SIG-M5 treated with dmso at 0.1 percent for 504 hours (cell line): ENCODE measurements at regions not wholly inside any gene's neighbourhood (a gene's known extent, or its start where the extent isn't known, plus 50 kb on each side); places are given as distances from the start of the nearest gene placed in this dataset.
"Not testable (repeated sequence)": the region's sequence is repeated elsewhere in the genome, so short reads cannot be mapped to it uniquely, and the experiment has no call there.

Experiments used
- DNase-seq: peaks from one replicate; lab custom pipeline; 2025; ENCODE audit not compliant: unreplicated experiment; lab: John Stamatoyannopoulos, UW

DNA sequence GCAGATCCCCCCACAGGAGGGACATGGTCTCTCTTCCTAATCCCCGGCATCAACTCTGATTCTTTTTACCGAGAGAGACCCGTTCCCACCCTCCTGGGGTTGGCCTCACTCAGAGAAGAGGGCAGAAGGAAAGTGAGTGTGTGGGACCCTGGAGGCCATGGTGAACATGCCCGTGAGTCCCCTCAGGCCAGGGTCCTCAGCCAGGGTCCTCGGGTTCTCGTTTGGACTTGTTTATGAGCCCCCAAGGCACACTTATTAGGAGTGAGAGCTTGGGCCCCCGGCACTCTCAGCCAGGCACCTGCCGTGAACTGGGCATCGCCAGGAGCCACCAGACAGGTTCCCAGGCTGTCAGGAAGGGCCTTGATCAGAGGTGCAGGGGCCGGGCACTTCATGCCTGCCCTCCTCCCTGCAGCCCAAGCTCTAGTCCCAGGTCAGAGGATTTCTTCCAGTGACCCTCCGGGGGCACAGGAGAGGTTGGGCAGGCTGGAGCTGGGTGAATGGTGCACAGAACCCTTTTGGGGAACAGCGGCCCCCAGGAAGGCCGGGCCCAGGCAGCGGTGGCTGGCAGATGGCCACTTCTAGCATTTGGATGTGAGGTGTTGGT lies 122.6 kb downstream of the CRYAA start:
- DNase-seq: no peak

DNA sequence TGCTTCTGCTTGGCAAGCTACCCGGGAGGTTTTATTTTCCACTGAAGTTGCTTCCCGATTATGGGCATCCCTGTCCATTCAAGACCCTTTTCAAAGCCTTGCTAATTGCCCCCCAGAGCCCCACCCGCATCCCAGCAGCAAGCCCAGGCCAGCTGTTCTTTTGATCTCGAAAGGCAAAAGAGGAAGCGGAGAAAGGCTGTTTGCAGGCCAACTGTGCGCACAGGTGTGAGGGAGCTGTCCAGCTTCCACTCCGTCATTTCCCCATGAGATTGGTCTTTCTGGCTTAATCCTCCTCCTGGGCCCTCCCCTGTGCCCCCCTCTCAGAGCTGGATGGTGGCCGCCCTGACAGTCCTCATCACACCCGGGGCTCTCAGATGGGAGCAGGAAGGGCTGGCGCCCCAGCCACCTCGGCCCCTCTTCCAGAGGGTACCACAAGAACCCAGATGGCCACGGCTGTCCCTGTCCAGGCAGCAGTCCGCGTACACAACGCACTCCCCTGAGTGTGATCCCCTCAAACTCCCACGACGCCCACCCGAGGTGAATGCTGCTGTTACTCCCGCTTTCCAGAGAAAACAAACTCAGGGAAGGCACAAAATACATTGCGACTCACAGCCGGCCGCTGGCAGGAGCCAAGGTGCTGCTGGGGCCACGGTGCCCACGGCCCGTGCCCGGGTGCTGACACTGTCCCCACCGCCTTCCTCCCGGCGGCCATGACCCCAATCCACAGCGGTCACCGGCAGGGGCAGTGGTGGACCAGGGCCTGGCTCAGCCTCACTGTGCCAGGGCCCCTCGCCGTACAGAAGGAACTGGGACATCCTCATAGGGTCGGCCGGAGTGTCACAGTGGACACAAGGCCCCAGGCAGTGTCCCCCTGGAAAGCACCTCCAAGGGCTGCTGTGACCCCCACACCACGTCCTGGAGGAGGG lies 121.9 kb downstream of the CRYAA start:
- no peak for DNase-seq

DNA sequence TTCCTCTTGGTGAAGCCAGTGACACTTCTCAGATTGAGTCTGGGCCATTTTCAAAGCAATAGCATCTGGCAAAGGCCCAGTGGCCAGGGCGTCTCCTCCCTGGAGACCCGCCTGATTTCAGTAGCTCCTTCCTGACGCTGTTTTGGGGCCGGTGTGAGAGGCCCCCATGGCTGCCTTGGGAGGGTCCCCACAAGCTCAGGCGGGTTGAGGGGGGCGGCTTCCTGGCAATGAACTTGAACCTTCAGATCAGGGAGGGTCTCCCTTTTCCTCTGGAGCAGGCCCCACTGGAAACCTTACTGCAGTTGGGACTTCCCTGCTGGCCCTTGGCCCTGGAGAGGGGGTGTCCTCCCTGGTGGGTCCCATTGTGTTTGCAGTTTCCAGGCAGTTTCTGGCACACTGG lies 121.2 kb downstream of the CRYAA start:
- DNase-seq: no peak

- no peak for DNase-seq
Observed at GRCh38 chr21:43289442-43289841, 120.6 kb downstream of the CRYAA start.

DNA sequence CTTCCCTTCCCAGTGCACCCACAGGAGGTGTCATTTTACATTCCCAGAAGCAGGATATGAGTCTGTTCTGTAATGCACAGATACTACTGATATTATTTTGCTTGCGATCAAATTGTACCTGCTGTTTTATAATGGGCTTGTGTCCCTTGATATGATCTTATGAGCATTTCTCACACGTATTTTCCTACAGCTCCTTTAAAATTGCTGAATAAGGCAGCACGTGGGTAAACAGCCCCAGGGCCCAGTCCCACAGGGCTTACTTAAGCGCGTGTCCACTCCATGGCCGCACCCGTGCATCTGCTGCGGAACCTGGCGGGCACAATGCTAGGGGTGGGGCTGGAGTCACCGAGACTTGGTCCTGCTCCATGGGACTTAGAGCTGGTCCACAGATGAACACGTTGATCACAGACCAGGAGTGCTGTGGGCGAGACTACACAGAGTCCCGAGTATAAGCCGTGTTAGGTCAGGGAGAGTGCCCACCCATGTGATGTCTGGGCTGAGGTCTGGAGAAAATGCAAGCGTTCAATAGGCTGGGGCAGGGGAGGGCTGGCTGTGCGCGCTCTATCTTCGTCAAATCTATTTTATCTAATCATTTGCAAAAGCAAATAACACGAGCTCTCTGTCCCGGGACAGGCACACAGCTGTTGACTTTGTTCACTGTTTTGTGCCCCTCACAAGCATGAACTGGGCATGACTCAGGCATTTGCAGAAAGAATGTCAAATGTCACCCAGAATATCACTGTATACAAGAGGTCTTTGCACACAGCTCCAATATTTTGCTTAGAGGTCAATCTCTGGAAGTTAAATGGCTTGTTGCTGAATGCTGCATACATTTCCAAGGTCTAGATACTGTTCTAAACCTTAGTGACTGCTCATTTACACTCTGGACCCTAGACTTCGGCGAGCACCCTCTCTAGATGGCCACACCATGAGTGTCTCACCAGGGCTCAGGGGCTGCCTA lies 119.3 kb downstream of the CRYAA start:
- no peak for DNase-seq

GRCh38 chr21:43287111-43287760 lies 118.4 kb downstream of the CRYAA start:
- DNase-seq: no peak

GRCh38 chr21:43286196-43286595 lies 117.4 kb downstream of the CRYAA start:
- DNase-seq: no peak

- no peak for DNase-seq
Observed at GRCh38 chr21:43284700-43285099, 115.9 kb downstream of the CRYAA start.

- DNase-seq: no peak
Observed at GRCh38 chr21:43284238-43284637, 115.4 kb downstream of the CRYAA start.

GRCh38 chr21:43283925-43284221 lies 115.1 kb downstream of the CRYAA start:
- not testable (repeated sequence) for DNase-seq

DNA sequence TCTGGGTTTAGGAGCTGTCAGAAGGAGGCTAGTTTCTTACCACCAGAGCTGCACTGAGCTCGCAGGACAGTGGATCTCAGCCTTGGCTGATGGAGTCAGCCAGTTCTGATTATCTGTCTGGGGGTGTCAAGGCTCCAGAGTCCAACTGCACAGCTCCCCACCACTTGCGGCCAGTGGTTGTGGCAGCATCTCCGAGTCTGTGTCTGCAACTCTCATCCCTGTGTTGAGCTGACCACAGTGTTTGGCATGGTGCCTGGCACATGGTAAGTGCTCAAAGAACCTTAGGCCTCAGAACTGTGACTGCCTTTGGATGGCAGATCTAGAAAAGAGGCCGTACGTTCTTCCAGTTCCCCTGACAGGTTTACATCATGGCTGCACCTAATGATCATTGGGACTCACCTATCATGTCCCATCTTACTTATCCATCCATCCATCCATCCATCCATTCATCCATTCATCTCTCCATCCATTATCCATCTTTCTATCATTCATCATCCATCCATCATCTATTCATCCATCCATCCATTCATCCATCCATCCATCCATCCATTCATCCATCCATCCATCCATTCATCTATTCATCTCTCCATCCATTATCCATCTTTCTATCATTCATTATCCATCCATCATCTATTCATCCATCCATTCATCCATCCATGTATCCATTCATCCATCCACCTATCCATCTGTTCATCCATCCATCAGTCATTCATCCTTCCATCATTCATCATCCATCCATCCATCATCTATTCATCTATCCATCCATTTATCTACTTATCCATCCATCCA lies 114.5 kb downstream of the CRYAA start:
- no peak for DNase-seq

DNA sequence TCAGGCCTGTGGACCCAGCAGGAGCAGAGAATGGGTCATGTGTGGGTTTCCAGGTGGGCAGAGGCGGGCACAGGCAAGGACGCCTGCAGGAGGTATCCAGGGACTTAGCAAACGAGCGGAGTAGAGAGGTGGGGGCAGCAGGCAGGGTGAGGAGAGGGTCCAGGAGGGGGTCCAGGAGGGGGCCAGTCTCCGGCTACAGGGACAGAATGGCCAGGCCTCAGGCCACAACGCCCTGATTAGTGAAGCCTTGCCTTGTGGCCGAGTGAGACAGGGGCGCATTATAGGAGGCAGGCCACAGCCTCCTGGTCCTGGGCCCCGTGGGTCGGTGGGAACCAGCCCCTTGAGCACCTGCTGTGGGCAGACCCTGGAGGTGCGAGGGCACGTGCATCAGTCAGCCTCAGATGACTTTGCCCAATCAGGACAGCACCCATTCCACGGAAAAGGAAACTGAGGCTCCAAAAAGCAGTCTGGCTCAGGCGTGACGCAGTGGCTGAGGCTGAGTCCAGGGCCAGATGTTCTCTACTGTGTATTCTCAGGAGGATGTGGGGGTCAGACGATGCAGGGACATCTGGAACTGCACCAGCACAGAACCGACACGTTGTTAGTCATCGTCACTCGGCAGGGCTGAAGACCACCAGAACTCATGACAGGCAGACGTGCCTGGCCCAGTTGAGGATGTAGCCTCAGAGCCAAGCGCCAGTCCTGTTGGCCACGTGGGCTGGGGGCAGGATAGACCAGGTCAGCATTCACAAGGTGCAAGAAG lies 113.7 kb downstream of the CRYAA start:
- no peak for DNase-seq

GRCh38 chr21:43281661-43282357 lies 113.0 kb downstream of the CRYAA start:
- no peak for DNase-seq

DNA sequence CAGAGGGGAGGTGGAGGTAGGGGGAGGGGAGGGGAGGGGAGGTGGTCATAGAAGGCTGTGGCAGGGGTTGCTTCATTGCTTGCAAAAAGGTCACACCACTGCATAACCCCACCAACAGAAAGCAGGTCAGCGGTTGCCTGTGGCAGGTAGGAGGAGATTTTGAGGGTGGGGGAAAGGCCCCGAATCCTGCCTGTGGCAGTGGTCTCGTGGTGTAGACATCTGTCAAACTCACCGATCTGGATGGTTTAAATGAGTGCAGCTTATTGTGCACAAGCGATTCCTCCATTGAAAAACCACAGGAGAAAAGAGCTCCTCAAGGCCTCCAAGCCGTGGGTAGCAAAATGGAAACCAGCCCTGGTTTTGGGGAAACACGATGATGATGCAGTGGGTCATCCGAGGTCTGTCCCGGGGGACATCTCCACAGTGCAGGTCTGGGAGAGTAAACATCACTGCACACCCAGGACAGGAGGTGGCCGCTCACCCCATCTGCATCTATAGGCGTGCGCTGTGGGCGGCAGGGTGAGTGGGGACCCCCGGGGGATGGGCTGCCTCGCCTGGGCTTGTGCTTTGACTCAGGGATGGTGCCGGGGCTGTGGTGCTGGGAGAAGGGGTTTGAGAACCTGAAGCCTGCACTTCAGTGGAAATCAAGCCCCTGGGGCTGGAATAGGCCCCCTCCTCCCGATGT lies 112.3 kb downstream of the CRYAA start:
- no peak for DNase-seq

GRCh38 chr21:43279578-43279894 lies 110.7 kb downstream of the CRYAA start:
- no peak for DNase-seq

- DNase-seq: no peak
Observed at GRCh38 chr21:43278766-43279577, 110.2 kb downstream of the CRYAA start.

DNA sequence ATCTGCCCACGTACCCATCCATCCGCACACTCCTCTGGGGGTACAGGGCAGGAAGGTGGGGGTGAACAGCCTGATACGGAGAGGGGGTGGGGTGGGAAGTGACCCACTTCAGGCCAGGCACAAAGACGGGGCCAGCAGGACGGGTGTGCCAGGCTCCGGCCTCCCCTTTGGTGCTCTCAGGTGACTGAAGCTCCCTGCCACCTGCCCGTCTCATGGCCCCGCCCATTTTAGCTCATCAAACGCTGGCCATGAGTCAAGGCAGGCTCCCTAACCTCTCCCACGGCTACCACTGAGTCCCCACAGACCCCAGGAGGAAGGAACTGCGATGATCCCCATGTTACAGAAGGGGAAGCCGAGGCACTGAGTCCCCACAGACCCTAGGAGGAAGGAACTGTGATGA lies 109.6 kb downstream of the CRYAA start:
- DNase-seq: no peak
